ENCODE measurements at regions not wholly inside any gene's neighbourhood (a gene's known extent, or its start where the extent isn't known, plus 50 kb on each side); places are given as distances from the start of the nearest gene placed in this dataset.

DNA sequence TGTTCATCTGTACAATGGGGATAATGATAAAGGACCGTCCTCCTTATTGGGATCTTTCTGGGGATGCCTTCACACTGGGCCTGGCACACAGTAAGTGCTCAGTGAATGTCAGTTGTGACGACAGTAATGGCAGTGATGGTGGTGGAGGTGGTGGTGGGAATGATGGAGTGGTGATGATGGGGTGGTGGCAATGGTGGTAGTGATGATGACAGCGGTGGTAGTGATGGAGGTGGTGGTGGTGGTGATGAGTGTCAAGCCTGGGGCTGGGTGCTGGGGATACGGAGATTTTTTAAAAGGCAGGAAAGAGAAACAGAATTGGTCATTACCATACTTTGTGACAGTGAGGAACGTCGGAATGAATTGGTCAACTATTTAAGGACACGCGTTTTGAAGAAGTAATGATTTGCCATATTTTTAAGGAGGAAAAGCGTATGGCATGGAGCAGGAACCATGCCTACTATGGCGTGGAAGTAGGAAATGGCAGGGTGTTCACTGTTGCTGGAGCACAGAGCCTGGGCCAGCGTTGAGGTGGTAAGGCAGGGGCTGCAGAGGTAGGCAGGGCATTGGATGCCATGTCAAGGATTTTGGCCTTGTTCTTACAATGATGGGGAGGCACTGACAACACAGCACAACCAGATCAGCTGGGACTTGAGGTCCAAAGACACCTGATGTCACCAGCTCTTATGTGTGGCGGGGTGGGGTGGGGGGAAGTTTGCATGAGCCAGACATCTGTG is 128.7 kb downstream of the ACTL8 start:
- TF ChIP-seq ZFP3 (CRISPR knock-in tag; IDR thresholded peaks at IDR 0.05) = no peak
- no peak for TF ChIP-seq TCF4 (CRISPR knock-in tag; IDR thresholded peaks at IDR 0.05; ENCODE audit: borderline replicate concordance)
- TF ChIP-seq SNAI2 (CRISPR knock-in tag; IDR thresholded peaks at IDR 0.05) = no peak
- no peak for TF ChIP-seq ARNTL (CRISPR knock-in tag; IDR thresholded peaks at IDR 0.05; ENCODE audit: borderline replicate concordance, low read depth)
- no peak for TF ChIP-seq ZFP30 (CRISPR knock-in tag; IDR thresholded peaks at IDR 0.05)
- TF ChIP-seq, protein P1, sequence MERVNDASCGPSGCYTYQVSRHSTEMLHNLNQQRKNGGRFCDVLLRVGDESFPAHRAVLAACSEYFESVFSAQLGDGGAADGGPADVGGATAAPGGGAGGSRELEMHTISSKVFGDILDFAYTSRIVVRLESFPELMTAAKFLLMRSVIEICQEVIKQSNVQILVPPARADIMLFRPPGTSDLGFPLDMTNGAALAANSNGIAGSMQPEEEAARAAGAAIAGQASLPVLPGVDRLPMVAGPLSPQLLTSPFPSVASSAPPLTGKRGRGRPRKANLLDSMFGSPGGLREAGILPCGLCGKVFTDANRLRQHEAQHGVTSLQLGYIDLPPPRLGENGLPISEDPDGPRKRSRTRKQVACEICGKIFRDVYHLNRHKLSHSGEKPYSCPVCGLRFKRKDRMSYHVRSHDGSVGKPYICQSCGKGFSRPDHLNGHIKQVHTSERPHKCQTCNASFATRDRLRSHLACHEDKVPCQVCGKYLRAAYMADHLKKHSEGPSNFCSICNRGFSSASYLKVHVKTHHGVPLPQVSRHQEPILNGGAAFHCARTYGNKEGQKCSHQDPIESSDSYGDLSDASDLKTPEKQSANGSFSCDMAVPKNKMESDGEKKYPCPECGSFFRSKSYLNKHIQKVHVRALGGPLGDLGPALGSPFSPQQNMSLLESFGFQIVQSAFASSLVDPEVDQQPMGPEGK (CRISPR knock-in tag; IDR thresholded peaks at IDR 0.05; ENCODE audit: borderline replicate concordance) = no peak
- TF ChIP-seq, protein P2, sequence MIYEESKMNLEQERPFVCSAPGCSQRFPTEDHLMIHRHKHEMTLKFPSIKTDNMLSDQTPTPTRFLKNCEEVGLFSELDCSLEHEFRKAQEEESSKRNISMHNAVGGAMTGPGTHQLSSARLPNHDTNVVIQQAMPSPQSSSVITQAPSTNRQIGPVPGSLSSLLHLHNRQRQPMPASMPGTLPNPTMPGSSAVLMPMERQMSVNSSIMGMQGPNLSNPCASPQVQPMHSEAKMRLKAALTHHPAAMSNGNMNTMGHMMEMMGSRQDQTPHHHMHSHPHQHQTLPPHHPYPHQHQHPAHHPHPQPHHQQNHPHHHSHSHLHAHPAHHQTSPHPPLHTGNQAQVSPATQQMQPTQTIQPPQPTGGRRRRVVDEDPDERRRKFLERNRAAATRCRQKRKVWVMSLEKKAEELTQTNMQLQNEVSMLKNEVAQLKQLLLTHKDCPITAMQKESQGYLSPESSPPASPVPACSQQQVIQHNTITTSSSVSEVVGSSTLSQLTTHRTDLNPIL (CRISPR knock-in tag; IDR thresholded peaks at IDR 0.05; ENCODE audit: low read depth) = no peak
- TF ChIP-seq ZC3H10 (CRISPR knock-in tag; IDR thresholded peaks at IDR 0.05) = no peak
- TF ChIP-seq ESRRG (CRISPR knock-in tag; IDR thresholded peaks at IDR 0.05) = no peak
- no peak for TF ChIP-seq ZNF565 (CRISPR knock-in tag; conservative IDR thresholded peaks at IDR 0.05; ENCODE audit: low read depth)
- TF ChIP-seq OSR1 (CRISPR knock-in tag; IDR thresholded peaks at IDR 0.05) = no peak
- TF ChIP-seq TOX (CRISPR knock-in tag; IDR thresholded peaks at IDR 0.05; ENCODE audit: borderline replicate concordance) = no peak
- TF ChIP-seq, protein P3, sequence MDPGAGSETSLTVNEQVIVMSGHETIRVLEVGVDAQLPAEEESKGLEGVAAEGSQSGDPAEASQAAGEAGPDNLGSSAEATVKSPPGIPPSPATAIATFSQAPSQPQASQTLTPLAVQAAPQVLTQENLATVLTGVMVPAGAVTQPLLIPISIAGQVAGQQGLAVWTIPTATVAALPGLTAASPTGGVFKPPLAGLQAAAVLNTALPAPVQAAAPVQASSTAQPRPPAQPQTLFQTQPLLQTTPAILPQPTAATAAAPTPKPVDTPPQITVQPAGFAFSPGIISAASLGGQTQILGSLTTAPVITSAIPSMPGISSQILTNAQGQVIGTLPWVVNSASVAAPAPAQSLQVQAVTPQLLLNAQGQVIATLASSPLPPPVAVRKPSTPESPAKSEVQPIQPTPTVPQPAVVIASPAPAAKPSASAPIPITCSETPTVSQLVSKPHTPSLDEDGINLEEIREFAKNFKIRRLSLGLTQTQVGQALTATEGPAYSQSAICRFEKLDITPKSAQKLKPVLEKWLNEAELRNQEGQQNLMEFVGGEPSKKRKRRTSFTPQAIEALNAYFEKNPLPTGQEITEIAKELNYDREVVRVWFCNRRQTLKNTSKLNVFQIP (CRISPR knock-in tag; IDR thresholded peaks at IDR 0.05; ENCODE audit: borderline replicate concordance, low read depth) = no peak
